ENCODE measurements at regions not wholly inside any gene's neighbourhood (a gene's known extent, or its start where the extent isn't known, plus 50 kb on each side); places are given as distances from the start of the nearest gene placed in this dataset.

DNA sequence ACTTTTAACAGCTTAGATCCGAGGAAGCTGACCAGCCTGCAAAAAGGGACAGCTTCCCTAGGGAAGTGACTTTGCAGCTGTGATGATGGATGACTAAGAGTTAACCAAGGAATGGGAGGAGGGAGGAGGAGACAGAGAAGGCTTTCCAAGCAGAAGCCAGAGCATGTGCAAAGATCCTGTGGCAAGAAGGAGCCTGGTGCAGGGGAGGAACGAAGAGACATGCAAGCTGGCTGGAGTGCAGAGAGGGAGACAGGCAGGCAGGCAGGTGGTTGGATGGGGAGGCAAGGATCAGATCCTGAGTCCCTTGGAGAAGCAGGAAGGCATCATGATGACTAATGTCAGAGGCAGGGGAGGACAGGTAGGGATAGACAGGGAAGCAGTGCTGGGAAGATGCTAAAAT is 148.8 kb downstream of the PFKFB3 start:
- Histone ChIP-seq H4K20me1 (ENCODE audit: insufficient read depth, low read length) (no peaks in the 10 kb centered on the region), H3K4me1 (ENCODE audit: insufficient read depth, low read length) (peaks cover 35% of the 10 kb centered on the region), H3K27ac (ENCODE audit: low read length) (no peak overlapping the region; the same call in 1 of the 2 replicates), H3K9ac (ENCODE audit: low read depth, low read length) (no peak overlapping the region), H3K9me3 (ENCODE audit: insufficient read depth, low read length, severe bottlenecking) (peaks cover 10% of the 10 kb centered on the region), H3K27me3 (ENCODE audit: insufficient read depth, low read length, poor library complexity) (no peaks in the 10 kb centered on the region), H2AFZ (ENCODE audit: low read depth, low read length) (no peak overlapping the region), H3K79me2 (ENCODE audit: insufficient read depth, low read length) (no peaks in the 10 kb centered on the region), H3K4me2 (ENCODE audit: insufficient read depth, low read length) (no peak overlapping the region), H3K36me3 (ENCODE audit: insufficient read depth, low read length) (no peaks in the 10 kb centered on the region), H3K4me3 (ENCODE audit: low read depth in 1 of 2, low read length in 2 of 2) (no peak overlapping the region)
- TF ChIP-seq EZH2 (IDR thresholded peaks at IDR 0.05; ENCODE audit: borderline replicate concordance, low read depth, low read length, severe bottlenecking), result no peak
- TF ChIP-seq, protein P1, sequence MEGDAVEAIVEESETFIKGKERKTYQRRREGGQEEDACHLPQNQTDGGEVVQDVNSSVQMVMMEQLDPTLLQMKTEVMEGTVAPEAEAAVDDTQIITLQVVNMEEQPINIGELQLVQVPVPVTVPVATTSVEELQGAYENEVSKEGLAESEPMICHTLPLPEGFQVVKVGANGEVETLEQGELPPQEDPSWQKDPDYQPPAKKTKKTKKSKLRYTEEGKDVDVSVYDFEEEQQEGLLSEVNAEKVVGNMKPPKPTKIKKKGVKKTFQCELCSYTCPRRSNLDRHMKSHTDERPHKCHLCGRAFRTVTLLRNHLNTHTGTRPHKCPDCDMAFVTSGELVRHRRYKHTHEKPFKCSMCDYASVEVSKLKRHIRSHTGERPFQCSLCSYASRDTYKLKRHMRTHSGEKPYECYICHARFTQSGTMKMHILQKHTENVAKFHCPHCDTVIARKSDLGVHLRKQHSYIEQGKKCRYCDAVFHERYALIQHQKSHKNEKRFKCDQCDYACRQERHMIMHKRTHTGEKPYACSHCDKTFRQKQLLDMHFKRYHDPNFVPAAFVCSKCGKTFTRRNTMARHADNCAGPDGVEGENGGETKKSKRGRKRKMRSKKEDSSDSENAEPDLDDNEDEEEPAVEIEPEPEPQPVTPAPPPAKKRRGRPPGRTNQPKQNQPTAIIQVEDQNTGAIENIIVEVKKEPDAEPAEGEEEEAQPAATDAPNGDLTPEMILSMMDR (IDR thresholded peaks at IDR 0.05; ENCODE audit: borderline replicate concordance, extremely low read depth, low read length, poor library complexity, severe bottlenecking), result no peak
- no peak for ATAC-seq (ENCODE audit: insufficient read depth, low read depth)
- DNase-seq, result no peak

DNA sequence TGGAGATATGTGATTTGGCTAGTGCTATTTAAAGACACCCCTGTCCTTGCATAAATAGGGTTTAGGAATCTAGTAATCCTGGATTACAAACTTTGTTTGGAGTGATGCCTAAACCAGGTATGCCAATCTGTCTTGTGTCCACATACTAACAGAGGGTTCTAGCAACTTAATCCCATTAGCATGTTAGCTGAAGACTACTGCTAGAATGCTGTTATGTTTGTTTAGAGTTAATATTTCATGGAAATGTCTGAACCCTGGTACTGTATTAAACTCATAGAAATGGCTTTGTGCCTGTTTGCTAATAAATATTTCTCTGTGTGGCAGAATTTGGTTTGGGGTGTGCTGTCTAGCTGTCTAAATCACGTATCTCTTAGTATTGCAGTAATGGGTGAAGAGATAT is 150.8 kb downstream of the PFKFB3 start:
- Histone ChIP-seq H3K4me1 (ENCODE audit: insufficient read depth, low read length) (peaks cover 18% of the 10 kb centered on the region), H3K27me3 (ENCODE audit: insufficient read depth, low read length, poor library complexity) (no peaks in the 10 kb centered on the region), H2AFZ (ENCODE audit: low read depth, low read length) (no peak overlapping the region), H3K36me3 (ENCODE audit: insufficient read depth, low read length) (no peaks in the 10 kb centered on the region), H3K27ac (ENCODE audit: low read length) (no peak overlapping the region), H4K20me1 (ENCODE audit: insufficient read depth, low read length) (no peaks in the 10 kb centered on the region), H3K9me3 (ENCODE audit: insufficient read depth, low read length, severe bottlenecking) (peaks cover 12% of the 10 kb centered on the region), H3K79me2 (ENCODE audit: insufficient read depth, low read length) (no peaks in the 10 kb centered on the region), H3K4me2 (ENCODE audit: insufficient read depth, low read length) (no peak overlapping the region), H3K9ac (ENCODE audit: low read depth, low read length) (no peak overlapping the region), H3K4me3 (ENCODE audit: low read depth in 1 of 2, low read length in 2 of 2) (no peak overlapping the region)
- no peak for ATAC-seq (ENCODE audit: insufficient read depth, low read depth)
- TF ChIP-seq, protein P1 (IDR thresholded peaks at IDR 0.05; ENCODE audit: borderline replicate concordance, extremely low read depth, low read length, poor library complexity, severe bottlenecking), result no peak
- no peak for TF ChIP-seq EZH2 (IDR thresholded peaks at IDR 0.05; ENCODE audit: borderline replicate concordance, low read depth, low read length, severe bottlenecking)
- DNase-seq, result no peak

DNA sequence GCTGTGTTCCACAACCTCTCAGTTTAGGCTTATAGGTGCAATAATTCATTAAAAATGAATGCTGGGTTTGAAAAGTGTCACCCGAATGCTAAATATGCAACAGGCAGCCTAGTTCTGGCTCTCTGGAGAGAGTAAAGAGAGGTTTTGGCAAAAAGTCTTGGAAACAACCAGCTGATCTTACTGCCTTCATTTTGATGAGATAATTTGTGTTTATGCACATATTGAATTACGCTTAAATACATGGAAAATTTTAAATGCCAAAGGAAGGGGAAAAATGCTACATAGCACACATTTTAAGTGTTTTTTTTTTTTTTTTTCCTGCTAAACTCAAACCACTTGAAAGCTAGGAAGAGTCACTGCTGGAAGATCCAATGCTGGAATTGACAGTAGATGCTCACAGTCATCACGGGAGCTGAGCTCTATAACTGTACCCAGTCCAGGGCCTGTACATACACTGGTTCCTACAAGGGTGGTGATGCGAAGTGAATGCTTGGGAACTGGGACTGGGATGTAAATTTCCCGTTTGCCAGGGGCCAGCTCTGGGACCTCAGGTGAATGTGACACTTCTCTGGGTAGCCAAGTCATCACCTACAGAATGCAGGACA is 151.5 kb downstream of the PFKFB3 start:
- no peak overlapping the region for H2AFZ ChIP-seq (ENCODE audit: low read depth, low read length)
- no peaks in the 10 kb centered on the region for H4K20me1 ChIP-seq (ENCODE audit: insufficient read depth, low read length)
- peaks cover 10% of the 10 kb centered on the region for H3K4me1 ChIP-seq (ENCODE audit: insufficient read depth, low read length)
- no peaks in the 10 kb centered on the region for H3K79me2 ChIP-seq (ENCODE audit: insufficient read depth, low read length)
- no peak overlapping the region for H3K9ac ChIP-seq (ENCODE audit: low read depth, low read length)
- H3K4me2 ChIP-seq (ENCODE audit: insufficient read depth, low read length), result no peak overlapping the region
- DNase-seq, result no peak
- H3K9me3 ChIP-seq (ENCODE audit: insufficient read depth, low read length, severe bottlenecking), result peaks cover 12% of the 10 kb centered on the region
- ATAC-seq (ENCODE audit: insufficient read depth, low read depth), result no peak
- TF ChIP-seq, protein P1 (IDR thresholded peaks at IDR 0.05; ENCODE audit: borderline replicate concordance, extremely low read depth, low read length, poor library complexity, severe bottlenecking), result no peak
- no peaks in the 10 kb centered on the region for H3K27me3 ChIP-seq (ENCODE audit: insufficient read depth, low read length, poor library complexity)
- no peak overlapping the region for H3K27ac ChIP-seq (ENCODE audit: low read length)
- no peaks in the 10 kb centered on the region for H3K36me3 ChIP-seq (ENCODE audit: insufficient read depth, low read length)
- H3K4me3 ChIP-seq (ENCODE audit: low read depth in 1 of 2, low read length in 2 of 2), result no peak overlapping the region
